ENCODE measurements at regions not wholly inside any gene's neighbourhood (a gene's known extent, or its start where the extent isn't known, plus 50 kb on each side); places are given as distances from the start of the nearest gene placed in this dataset.

- TF ChIP-seq ZNF407 (IDR thresholded peaks at IDR 0.05; ENCODE audit: low read depth) (no peak), HMGN3 (IDR thresholded peaks at IDR 0.05; ENCODE audit: borderline replicate concordance, extremely low read depth, insufficient read length, low read depth, low read length) (no peak), NFE2L1 (tag; IDR thresholded peaks at IDR 0.05; ENCODE audit: borderline replicate concordance, low read depth) (no peak), ZNF184 (CRISPR knock-in tag; IDR thresholded peaks at IDR 0.05) (no peak), MCM5 (IDR thresholded peaks at IDR 0.05; ENCODE audit: low read depth) (no peak), TEAD1 (CRISPR knock-in tag; IDR thresholded peaks at IDR 0.05) (no peak), SIRT6 (IDR thresholded peaks at IDR 0.05; ENCODE audit: low read depth, low read length) (no peak), ZNF212 (CRISPR knock-in tag; IDR thresholded peaks at IDR 0.05) (no peak), THRAP3 (IDR thresholded peaks at IDR 0.05; ENCODE audit: borderline replicate concordance) (no peak), ZNF518B (CRISPR knock-in tag; IDR thresholded peaks at IDR 0.05) (no peak)
- TF ChIP-seq, protein P1, sequence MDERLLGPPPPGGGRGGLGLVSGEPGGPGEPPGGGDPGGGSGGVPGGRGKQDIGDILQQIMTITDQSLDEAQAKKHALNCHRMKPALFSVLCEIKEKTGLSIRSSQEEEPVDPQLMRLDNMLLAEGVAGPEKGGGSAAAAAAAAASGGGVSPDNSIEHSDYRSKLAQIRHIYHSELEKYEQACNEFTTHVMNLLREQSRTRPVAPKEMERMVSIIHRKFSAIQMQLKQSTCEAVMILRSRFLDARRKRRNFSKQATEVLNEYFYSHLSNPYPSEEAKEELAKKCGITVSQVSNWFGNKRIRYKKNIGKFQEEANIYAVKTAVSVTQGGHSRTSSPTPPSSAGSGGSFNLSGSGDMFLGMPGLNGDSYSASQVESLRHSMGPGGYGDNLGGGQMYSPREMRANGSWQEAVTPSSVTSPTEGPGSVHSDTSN (CRISPR knock-in tag; IDR thresholded peaks at IDR 0.05; ENCODE audit: low read depth), result no peak
- TF ChIP-seq, protein P1 (tag; conservative IDR thresholded peaks at IDR 0.05; ENCODE audit: low read depth), result no peak
Measured at GRCh38 chr1:164155347-164155746, 403.6 kb upstream of the PBX1 start (continued).

Measured in K562 (cell line).